ENCODE measurements at regions not wholly inside any gene's neighbourhood (a gene's known extent, or its start where the extent isn't known, plus 50 kb on each side); places are given as distances from the start of the nearest gene placed in this dataset.
A peak's percentile ranks its signal among the peaks of the same experiment; 100 is the strongest.

DNA sequence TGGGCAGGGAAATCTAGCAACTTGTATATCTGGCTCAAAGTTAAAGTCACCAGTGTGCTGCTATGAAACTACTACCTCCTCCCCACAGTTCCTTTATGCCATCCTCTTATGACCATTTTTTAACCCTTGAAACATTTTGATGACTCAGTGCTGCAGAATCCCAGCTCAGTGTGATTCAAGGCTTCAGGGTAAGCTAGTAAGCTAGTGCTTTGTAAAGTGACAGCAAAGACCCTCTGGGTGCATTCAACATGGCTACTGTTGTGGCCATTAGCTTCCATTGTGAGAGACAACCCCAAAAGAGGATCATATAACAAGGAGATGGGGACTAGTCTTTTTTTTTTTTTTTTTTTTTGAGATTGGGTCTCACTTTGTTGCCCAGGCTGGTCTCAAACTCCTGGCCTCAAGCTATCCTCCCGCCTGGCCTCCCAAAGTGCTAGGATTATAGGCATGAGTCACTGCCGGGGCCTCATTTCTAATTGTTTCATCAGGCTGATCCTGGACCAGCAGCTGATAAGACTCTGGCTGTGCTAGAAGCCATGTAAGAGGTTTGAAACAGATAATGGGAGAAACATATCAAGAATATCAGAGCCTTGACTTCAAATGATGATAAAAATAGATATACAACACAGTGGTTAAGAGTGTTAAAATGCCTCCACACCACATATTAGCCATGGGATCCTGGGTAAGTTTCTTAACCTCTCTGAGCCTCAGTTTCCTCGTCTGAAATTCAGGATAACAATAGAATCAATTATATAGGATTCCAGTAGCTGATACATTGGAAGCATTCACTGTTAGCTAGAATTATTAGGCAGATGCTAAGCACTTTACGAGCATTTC, 65.7 kb upstream of the RTN4 start:
- H3K4me3 ChIP-seq (ENCODE audit: low read depth, low read length), result no peak overlapping the region
- TF ChIP-seq, protein P1, sequence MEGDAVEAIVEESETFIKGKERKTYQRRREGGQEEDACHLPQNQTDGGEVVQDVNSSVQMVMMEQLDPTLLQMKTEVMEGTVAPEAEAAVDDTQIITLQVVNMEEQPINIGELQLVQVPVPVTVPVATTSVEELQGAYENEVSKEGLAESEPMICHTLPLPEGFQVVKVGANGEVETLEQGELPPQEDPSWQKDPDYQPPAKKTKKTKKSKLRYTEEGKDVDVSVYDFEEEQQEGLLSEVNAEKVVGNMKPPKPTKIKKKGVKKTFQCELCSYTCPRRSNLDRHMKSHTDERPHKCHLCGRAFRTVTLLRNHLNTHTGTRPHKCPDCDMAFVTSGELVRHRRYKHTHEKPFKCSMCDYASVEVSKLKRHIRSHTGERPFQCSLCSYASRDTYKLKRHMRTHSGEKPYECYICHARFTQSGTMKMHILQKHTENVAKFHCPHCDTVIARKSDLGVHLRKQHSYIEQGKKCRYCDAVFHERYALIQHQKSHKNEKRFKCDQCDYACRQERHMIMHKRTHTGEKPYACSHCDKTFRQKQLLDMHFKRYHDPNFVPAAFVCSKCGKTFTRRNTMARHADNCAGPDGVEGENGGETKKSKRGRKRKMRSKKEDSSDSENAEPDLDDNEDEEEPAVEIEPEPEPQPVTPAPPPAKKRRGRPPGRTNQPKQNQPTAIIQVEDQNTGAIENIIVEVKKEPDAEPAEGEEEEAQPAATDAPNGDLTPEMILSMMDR (IDR thresholded peaks at IDR 0.05; ENCODE audit: low read depth, low read length), result no peak

DNA sequence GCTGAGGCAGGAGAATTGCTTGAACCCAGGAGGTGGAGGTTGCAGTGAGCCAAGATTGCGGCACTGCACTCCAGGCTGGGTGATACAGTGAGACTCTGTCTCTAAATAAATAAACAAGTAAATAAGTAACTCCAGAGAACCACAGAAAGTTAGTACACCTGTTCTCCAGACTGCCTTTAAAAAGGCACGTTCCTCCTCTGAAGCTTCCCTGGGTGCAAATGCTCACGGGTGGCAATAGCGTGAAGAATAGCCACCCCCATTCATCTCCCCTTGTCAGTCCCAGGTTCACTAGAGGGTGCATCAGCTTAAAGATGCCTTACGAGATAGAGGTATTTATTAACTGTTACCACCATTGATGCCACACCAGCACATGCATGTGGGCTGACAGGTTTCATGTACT, 64.3 kb upstream of the RTN4 start:
- no peak overlapping the region for H3K4me3 ChIP-seq (ENCODE audit: low read depth, low read length)
- TF ChIP-seq, protein P1 (IDR thresholded peaks at IDR 0.05; ENCODE audit: low read depth, low read length), result no peak

DNA sequence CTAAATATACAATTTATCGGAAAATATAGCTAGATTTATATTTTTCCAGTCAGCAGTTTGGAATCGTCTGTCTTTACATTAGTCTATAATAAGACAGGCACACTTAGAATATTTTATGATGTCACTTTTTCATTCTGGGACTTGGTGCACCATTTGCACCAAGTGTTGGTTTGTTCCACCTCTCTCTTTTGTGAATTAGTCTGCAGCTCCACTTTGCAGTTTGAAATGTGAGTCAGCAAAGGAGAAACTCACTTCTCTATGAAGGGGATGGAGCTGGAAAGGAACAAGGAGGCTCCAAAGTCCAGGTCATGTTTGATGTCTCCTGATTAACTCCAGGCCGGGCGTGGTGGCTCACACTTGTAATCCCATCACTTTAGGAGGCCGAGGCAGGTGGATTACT, 63.8 kb upstream of the RTN4 start:
- H3K4me3 ChIP-seq (ENCODE audit: low read depth, low read length), result no peak overlapping the region
- TF ChIP-seq, protein P1 (IDR thresholded peaks at IDR 0.05; ENCODE audit: low read depth, low read length), result no peak

- TF ChIP-seq, protein P1 (IDR thresholded peaks at IDR 0.05; ENCODE audit: low read depth, low read length), result no peak
- H3K4me3 ChIP-seq (ENCODE audit: low read depth, low read length), result peak overlapping the region; percentile 37
Observed at GRCh38 chr2:55112229-55113031, 62.2 kb upstream of the RTN4 start.

- peak overlapping the region; percentile 37 for H3K4me3 ChIP-seq (ENCODE audit: low read depth, low read length)
- TF ChIP-seq, protein P1 (IDR thresholded peaks at IDR 0.05; ENCODE audit: low read depth, low read length), result no peak
Observed at GRCh38 chr2:55111570-55112228, 61.4 kb upstream of the RTN4 start.

DNA sequence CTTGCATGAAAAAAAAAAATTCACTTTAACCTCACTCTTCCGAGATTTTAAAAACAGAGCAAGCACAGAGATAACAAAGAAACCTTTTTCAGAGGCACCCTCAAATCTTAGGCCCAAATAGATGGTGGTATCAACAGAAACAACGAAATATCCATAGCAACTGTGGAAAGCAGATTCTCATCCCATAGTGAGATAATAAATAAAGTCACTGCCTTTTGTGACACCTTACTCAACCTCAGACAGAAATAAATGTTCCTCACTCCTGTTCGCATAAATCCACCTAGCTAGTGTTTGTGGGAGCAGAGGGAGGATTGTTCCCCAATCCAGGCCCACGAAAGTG, 60.9 kb upstream of the RTN4 start:
- peak overlapping the region; percentile 24; the same call in 1 of the 2 replicates for H3K4me3 ChIP-seq (ENCODE audit: low read depth, low read length)
- TF ChIP-seq, protein P1 (IDR thresholded peaks at IDR 0.05; ENCODE audit: low read depth, low read length), result no peak

Measured in WI38 (cell line).